Breast epithelium (tissue), 3 donors: ENCODE measurements at regions not wholly inside any gene's neighbourhood (a gene's known extent, or its start where the extent isn't known, plus 50 kb on each side); places are given as distances from the start of the nearest gene placed in this dataset.

Source experiments
- CTCF ChIP-seq, 3 donors: fragments of 450-650 bp; IDR thresholded peaks; one replicate each; pipeline ENCODE4 v1.5.1; 2016 to 2017; ENCODE audit warnings: antibody characterized with exemption in 3 of 3, mild to moderate bottlenecking in 3 of 3, moderate library complexity in 3 of 3
- POLR2A ChIP-seq: fragments of 450-650 bp; IDR thresholded peaks from one replicate; pipeline ENCODE4 v1.6.1; 2016; ENCODE audit warnings: antibody characterized with exemption, mild to moderate bottlenecking, moderate library complexity

GRCh38 chr9:129276486-129277230 is 98.6 kb upstream of the IER5L start:
- TF ChIP-seq CTCF (IDR thresholded peaks at IDR 0.05) (no peak), POLR2A (no peak)
